Heart left ventricle (tissue), 13 donors: ENCODE measurements at regions not wholly inside any gene's neighbourhood (a gene's known extent, or its start where the extent isn't known, plus 50 kb on each side); places are given as distances from the start of the nearest gene placed in this dataset.

Source experiments
- CTCF ChIP-seq, 12 donors: fragments of 200-600 bp; sonication (generic) in 4 of 12; IDR thresholded peaks; one replicate each; pipeline versions ENCODE4 v1.5.0 to v1.8.0; 2018 to 2022; ENCODE audit warnings: antibody characterized with exemption in 12 of 12, mild to moderate bottlenecking in 5 of 12
- POLR2A ChIP-seq, 2 donors: fragments of 450-650 bp; IDR thresholded peaks; one replicate each; pipeline ENCODE4 v1.6.1; 2017; ENCODE audit warnings: antibody characterized with exemption in 2 of 2, mild to moderate bottlenecking in 2 of 2, moderate library complexity in 2 of 2
- donor health status: ischemic (EF 13 %, LVEDD 7.1; RV severe dilation, severe dysfunction).
- donor health status: DM: no; HTN: yes; CAD: no.
- donor health status: DM: no; HTN: no; CAD: no.
- donor health status: ischemic (EF 25% LVEDD 6.9; RV normal size, moderate dysfunction).
- donor health status: ischemic (EF 25% LVEDD 5.7; RV mildly dilated, moderate dysfunction).
- donor health status: ischemic (EF 35%, LVEDD 5.7; RV mildly dilated, moderate dysfunction).
- donor health status: nonischemic (EF 11% LVEDD 7.7; RV severe dilation, severe dysfunction).
- donor health status: DM: yes; HTN: yes; CAD: no.
- donor health status: PGD.
- donor health status: ischemic (EF 29% LVEDD 5.4; RV normal size, mild dysfunction).
- donor health status: nonischemic (EF 23%, LVEDD 6.1; RV moderate dilation, normal function).

GRCh38 chr12:24645254-24645653, 303.6 kb downstream of the BCAT1 start:
- no peak for TF ChIP-seq CTCF (IDR thresholded peaks at IDR 0.05)
- no peak for TF ChIP-seq POLR2A (IDR thresholded peaks at IDR 0.05)
